ENCODE measurements at regions not wholly inside any gene's neighbourhood (a gene's known extent, or its start where the extent isn't known, plus 50 kb on each side); places are given as distances from the start of the nearest gene placed in this dataset.

GRCh38 chr3:34260271-34261000, 462.0 kb downstream of the PDCD6IP start:
- no peak for DNase-seq

DNA sequence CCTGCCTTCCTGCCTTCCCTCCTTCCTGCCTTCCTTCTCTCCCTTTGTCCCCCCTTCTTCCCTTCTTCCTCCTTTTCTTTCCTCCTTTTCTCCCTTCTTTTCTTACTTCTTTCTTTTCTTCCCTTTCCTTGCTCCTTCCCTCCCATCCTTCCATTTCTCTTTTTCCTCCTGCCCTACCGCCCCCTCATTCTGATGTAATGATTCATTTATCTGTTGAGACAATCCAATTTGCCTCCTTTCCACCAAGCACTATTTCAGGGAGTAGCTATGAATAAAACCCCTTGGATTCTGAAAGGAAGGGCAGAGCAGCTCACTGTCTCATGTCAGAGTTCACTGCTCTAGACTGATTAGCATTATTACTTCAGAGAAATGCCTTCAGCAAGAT, 462.6 kb downstream of the PDCD6IP start:
- no peak for DNase-seq

GRCh38 chr3:34263101-34263621, 464.7 kb downstream of the PDCD6IP start:
- no peak for DNase-seq

DNA sequence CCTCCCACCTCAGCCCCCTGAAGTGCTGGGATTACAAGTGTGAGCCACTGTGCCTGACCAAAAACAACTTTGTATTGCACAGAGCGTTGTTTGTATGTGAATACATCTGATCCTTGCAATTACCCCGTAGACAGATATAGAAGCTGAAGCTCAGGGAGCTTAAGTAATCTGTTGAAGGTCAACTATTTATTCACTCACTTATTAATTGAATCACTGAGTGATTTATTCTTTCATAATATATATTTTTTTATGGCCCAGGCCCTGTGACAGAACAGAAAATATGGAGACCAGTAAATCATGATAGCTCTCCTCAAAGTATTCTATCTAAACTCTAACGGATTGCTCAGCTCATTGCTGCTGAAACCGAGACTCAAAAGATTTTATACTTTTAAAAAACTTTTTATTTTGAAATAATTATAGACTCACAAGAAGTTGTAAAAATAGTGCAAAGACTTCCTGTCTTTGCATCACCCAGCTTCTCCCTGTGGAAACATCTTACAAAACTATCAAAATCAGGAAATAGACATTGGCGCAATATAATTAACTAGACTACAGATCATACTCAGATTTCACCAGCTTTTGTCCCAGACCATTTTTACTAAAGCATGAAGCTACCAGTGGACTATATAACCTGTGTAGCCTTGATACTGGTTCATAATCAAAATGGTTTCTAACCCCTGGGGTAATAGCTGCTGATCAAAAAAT, 466.1 kb downstream of the PDCD6IP start:
- DNase-seq = no peak

DNA sequence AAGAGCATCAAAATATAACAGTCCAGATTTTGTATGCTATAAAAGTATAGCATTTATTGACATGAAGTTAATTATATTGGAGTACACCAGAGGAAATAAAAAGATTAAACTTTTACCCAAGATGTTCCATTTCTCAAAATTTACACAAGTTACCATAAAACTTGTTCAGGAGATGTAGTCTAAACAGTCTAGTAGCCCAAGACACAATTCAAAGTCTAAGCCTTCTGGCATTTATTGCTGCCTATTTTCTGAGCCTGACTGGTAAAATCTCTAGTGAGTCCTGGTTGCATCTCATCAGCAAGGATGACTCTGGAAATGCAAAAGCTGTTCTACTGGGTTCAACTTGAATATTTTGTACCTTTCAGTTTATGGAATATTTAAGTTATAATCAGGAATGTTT, 468.7 kb downstream of the PDCD6IP start:
- no peak for DNase-seq

GRCh38 chr3:34268032-34268709, 469.7 kb downstream of the PDCD6IP start:
- no peak for DNase-seq

DNA sequence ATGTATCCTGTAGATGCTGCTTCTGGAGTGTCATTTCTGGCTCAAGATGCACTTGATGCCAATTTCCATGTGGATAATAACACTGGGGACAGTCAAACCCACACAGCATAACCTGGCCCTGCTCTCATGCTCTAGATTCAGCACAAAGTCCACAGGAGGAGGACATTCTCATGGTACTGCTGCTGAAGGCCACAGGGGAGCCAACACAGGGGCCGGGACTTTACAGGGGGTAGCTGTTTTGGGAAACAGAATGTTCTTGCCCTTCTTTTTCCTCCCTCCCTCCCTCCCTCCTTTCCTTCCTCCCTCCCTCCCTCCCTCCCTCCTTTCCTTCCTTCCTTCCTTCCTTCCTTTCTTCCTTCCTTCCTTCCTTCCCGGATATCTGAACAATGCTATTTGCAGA, 477.4 kb downstream of the PDCD6IP start:
- DNase-seq = no peak

DNA sequence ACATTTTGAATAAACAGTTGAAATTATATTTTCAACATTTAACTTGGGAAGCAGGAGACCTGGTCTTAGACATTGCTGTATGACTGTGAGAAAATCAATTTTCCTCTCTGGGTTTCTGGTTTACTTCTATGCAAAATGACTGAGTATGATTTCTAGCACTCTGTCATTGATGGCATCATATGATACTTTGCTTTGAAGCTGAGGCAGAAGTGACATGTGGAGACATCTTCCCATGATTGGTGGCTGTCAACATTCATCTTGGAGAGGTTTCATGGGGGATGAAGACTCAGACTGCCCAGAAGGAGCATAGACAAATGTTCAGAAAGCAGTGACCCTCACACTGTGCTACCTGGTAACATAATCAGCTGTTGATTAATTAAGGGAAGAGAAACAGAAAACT, 477.9 kb downstream of the PDCD6IP start:
- no peak for DNase-seq

GRCh38 chr3:34277110-34277509, 478.7 kb downstream of the PDCD6IP start:
- DNase-seq = no peak

DNA sequence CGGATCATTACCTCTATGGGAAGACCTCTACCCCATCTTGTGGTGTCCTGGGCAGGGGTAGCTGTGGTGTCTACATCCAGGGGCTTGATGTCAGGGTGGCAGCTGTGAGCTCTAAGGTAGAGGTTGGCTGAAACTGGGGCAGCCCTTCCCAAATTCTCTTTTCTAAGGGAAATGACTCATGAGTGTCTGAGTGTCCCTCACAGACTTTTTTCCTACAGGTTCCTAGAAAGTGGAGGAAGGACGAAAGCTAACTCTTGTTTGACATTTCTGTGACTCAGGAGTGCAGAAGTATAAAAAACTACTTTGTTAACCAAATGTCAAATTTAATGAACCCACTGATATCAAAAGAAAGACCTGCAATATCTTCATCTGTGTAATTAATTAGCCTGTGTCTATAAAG, 481.5 kb downstream of the PDCD6IP start:
- DNase-seq = no peak

- DNase-seq = no peak
Measured at GRCh38 chr3:34283751-34284150, 485.3 kb downstream of the PDCD6IP start.

DNA sequence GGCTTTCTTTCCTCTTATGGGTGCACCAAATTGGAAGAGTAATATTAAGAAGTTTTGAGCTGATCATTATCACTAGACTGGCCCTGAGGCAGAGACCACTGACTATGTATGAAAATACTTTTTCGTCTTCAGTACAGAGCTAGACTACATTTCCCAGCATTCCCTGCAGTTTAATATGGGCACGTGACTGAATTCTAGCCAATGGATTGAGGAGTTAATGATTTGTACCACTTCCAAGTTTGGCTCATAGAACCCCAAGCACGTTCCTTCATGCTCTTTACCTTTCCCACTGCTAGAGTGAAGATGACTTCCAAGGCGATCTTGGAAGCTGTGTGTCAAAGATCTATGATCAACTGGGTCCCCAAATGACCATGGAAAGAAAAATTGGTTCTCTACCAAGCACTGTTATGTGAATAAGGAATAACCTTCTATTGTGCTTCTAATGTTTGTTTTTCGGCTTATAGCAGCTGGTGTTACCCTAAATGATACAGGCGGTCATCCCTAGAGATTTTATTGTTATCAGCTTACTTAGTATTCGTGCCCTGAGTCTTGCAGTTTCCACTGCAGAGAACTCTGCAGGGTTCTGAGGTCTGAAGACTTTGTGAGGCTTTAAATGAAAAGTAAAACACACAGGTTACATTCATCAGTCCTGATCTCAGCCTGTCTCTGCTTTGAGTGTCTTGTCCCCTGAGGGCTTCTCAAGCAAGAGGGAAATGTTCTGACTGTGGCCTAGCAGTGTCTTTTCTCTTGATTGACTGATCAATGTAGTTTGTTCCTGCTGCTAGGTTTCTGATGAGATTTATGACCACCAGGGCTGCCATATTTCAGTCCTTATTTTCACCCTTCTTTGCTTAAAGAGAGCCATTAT, 486.8 kb downstream of the PDCD6IP start:
- no peak for DNase-seq

DNA sequence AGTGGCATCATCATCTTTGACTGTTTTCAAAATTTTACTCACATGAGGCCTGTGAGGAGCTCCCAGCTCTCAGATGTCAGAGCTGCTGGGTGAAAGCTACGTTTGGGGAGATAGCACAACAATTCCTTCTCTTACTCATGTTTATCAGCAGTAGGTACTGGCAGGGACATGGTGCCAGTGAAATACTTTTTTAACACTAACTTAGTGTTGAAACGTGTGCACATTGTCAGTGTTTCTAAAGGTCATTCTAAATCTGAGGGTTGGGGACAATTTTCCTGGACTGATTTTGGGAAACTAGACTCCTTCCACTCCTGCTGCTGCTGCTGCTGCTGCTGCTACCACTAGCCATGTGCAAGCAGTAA, 487.4 kb downstream of the PDCD6IP start:
- DNase-seq = no peak

DNA sequence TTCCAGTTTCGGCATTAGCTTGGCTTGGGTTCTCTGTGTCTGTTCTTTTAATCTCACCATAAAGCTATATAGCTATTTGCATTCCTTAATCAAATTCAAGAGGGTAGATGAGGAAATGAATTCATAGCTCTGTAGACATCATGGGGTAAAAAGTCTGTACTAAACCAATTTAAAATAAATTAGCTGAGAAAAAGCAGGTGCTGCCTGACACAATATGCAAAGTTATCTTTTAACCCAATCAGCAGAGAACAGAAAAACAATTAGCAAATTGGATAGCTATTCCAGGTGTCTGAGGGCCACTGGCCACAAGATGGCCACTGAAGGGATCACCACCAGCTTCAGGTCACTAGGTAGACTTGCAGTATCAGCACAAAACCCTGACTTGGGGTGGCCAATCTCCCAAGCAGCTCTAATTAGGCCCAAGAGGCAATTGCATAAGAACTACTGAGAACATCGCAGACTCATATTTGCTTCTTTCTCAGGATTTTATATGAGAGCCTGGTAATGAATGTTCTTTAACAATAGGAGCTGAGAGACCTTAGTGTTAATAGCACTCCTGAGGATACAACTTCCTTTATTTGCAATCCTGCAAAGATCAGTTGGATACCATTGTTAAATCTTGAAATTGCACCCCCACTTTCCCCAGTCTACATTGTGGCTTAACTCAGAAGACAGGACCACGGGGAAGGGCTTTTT, 494.3 kb downstream of the PDCD6IP start:
- DNase-seq = no peak

DNA sequence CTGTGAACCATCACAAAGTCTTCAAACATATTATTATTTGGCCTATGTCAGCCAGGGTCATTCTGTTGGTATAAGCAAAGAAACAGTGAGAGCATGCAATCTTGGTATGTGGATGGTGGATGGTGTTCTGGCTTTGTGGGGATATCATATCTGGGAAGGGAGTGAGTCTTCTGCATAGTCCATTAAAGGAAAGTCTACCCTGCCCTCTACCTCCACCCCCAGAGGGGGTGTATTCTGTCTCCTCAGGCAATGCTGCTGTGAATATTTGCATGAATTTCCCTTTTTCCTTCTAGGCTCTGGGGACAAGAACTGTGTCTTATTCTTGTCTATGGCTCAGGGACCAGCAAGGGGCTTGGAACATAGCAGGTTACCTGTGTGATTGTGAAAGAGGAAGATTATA, 495.8 kb downstream of the PDCD6IP start:
- no peak for DNase-seq

GRCh38 chr3:34296796-34297195, 498.4 kb downstream of the PDCD6IP start:
- no peak for DNase-seq

DNA sequence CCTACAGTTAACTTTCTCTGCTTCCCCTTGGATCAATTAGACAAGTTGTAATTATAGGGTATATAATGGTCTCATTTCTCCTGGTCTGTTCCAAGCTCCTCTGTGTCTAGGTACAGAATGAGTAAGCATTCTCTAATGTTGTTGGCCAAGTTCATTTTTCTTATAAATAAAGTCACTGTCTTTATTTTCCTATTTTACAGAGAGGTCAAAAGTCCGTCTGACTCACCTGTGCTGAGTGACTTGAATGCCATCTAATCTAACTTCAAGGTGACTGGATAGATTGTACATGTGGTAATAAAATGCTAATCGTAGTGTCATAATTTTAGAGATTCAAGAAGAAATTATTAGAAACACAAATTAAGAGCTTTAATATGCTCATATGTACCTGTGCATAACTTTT, 500.2 kb downstream of the PDCD6IP start:
- no peak for DNase-seq

DNA sequence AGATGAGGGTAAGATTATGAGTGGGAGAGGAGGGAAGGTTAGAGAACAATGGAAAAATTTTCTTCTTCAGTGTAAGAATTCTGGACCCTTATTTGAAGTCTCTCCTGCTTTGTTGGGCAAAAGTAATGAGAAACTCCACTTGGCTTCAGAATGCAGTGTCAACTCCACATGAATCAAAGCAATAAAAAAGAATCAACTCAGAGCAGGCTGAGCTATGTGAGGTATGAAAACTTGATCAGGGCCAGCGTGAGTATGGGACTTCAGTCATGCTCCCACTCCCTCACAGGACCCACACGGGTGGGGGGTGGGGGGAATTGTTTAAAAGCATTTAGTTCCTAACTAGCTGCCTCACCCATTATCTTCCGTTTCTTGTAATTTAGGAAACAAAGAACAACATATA, 502.2 kb downstream of the PDCD6IP start:
- DNase-seq = no peak

DNA sequence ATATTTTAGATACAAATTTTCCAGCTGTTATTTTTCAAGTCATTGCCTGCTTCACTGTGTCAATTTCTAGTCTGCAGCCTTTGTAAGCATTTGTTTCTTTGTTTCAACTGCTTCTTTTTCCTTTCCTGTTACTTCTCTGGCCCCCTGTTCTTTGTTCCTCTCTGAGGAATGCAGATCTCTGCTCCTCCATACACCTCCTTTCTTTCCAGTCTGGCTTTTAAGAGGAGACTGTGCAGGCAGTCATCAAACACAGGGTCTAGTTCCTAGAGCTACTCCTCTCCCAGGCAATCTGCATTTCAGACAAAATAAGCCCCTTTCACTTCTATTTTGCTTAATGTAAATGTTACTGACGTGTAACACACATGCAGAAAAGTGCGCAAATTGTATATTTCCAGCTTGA, 502.9 kb downstream of the PDCD6IP start:
- DNase-seq = no peak

DNA sequence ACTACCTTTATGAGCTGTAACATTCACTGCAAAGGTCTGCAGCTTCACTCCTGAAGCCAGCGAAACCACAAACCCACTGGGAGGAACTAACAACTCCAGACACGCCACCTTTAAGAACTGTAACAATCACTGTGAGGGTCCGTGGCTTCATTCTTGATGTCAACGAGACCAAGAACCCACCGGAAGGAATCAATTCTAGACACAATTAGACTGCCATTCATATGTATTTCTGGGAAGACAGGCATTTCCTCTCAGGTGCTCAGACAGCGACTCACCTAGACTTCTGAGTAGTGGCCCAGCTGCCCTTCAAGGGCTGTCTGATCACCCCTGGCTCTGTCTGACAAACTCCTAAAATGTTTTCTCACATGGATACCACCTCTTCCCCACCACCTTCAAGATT, 506.8 kb downstream of the PDCD6IP start:
- DNase-seq = no peak

DNA sequence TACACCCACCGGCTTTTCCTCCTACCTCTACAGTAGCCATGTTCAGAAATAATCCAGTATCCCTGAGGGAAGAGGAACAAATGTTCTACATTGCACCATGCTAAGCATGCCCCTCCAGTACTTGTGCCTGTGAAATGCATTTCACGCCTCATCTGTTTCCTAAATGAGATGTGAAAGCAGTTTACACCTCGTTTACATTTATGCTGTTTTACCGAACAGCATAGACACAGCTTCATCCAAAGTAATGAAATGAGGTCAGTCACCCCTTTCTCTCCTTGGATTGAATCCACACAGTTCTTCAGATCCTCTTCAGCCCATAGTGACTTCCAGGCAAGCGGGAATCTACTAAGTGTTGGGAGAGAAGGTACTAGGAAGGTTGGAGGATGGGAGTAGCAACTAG, 514.3 kb downstream of the PDCD6IP start:
- no peak for DNase-seq

DNA sequence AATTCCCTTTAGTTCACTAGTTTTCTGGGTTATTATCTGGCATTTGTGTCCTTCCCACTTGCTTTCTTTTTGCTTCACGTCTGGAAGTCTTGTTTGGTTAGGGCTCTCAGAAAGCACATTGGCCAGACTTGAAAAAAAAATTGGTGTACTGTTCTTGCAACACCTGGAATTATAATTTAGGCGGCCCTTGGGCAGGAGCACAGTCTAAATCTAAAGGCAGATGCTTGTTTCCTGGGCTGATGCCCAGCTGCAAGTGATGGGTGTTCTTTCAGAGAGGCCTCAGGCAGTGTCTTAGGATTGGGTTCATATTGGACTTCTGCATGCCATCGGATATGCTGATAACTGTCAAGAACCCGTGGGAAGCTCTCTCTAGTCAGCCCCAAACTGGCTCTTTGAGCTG, 521.5 kb downstream of the PDCD6IP start:
- no peak for DNase-seq

Data from 8988T (cell line).